ENCODE measurements at regions not wholly inside any gene's neighbourhood (a gene's known extent, or its start where the extent isn't known, plus 50 kb on each side); places are given as distances from the start of the nearest gene placed in this dataset.

- TF ChIP-seq POLR2A (IDR thresholded peaks at IDR 0.05) (no peak), CTCF (IDR thresholded peaks at IDR 0.05) (no peak)
Measured at GRCh38 chr18:64259871-64260270, 111.0 kb upstream of the LINC00305 start.
